GM13976 (cell line): ENCODE measurements at regions not wholly inside any gene's neighbourhood (a gene's known extent, or its start where the extent isn't known, plus 50 kb on each side); places are given as distances from the start of the nearest gene placed in this dataset.
"Not testable (repeated sequence)": the region's sequence is repeated elsewhere in the genome, so short reads cannot be mapped to it uniquely, and the experiment has no call there.

Experiments
- DNase-seq: peaks from one replicate; pipeline ENCODE4 v3.0.0; 2012; ENCODE audit warnings: low spot score
- in situ Hi-C: fragments of 300-500 bp; cut with MboI; formaldehyde crosslinking; loops from one replicate; pipeline ENCODE4 v1.12.0; 2022; ENCODE audit warnings: low sequenced_read_pairs, mixed read lengths, inconsistent platforms; ENCODE audit not compliant: unreplicated experiment

GRCh38 chr22:16463472-16463871 is 129.1 kb downstream of the CCT8L2 start:
- DNase-seq, in situ Hi-C loops: not testable (repeated sequence)

DNA sequence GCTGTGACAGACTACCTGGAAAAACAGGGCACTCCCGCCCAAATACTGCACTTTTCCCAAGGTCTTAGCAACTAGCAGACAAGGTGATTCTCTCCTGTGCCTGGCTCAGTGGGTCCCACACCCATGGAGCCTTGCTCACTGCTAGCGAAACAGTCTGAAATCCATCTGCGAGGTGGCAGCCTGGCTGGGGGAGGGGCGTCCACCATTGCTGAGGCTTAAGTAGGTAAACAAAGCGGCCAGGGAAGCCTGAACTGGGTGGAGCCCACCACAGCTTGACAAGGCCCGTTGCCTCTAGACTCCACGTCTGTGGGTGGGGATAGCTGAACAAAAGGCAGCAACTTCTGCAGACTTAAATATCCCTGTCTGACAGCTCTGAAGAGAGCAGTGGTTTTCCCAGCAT is 145.2 kb downstream of the CCT8L2 start:
- DNase-seq, in situ Hi-C loops: not testable (repeated sequence)

DNA sequence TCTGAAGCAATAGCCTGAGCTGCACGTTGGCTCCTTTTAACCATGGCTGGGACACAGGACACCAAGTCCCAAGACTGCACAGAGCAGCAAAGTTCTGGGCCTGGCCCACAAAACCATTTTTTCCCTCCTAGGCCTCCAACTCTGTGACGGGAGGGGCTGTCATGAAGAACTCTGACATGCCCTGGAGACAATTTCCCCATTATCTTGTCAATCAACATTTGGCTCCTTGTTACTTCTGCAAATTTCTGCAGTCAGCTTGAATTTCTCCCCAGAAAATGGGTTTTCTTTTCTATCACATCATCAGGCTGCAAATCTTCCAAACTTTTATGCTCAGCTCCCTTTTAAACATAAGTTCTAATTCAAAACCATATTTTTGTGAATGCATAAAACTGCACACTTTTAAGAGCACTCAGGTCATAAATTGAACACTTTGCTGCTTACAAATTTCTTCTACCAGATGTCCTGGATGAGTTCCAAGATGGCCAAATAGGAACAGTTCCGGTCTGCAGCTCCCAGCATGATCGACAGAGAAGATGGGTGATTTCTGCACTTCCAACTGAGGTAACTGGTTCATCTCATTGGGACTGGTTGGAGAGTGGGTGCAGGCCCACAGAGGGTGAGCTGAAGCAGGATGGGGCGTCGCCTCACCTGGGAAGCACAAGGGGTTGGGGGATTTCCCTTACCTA is 145.7 kb downstream of the CCT8L2 start:
- in situ Hi-C loops, DNase-seq: not testable (repeated sequence)

DNA sequence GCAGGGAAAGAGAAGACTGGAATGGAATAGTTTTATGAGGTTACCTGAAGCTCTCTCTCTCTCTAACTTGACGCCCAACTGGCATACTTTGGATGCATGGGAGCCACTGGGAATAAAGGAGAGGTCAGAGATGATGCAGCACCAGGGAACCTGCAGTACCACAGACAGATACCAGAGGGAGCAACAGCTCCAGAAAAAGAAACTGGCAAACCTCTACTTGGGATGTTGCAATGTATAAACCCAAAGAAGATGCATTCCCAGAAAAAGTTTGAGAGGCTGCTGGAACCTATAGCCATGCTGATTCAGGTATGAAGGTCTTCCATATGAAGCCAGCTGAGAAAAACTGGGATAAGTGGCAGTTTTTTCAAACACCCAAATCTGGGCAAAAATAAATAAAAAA is 151.6 kb downstream of the CCT8L2 start:
- in situ Hi-C loops, DNase-seq: not testable (repeated sequence)

- peak; percentile 12 for DNase-seq
- in situ Hi-C loops = not testable (repeated sequence)
Measured at GRCh38 chr22:16423476-16423875, 169.1 kb downstream of the CCT8L2 start.

DNA sequence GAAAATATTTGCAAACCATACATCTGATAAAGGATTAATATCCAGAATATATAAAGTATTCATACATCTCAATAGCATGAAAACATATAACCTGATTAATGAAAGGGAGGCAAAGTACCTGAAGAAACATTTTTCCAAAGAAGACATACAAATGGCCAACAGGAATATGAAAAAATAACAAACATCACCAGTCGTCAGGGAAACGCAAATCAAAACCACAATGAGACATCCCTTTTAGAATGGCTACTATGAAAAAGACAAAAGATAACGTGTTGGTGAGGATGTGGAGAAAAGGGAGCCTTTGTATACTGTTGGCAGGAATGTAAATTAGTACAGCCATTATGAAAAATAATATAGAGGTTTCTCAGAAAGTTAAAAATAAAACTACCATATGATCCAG is 175.1 kb downstream of the CCT8L2 start:
- in situ Hi-C loops, DNase-seq: not testable (repeated sequence)

DNA sequence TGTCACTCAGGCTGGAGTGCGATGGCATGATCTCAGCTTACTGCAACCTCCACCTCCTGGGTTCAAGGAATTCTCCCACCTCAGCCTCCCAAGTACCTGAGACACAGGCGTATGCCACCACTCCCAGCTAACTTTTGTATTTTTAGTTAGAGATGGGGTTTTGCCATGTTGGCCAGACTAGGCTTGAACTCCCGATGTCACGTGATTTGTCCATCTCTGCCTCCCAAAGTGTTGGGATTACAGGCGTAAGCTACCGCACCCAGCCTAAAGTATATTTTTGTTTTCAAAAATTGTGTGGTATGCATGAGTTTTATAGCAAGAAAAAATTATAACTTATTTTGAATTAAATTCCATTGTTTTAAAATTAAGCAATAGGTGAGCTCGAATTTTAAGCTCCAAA is 188.0 kb downstream of the CCT8L2 start:
- in situ Hi-C loops, DNase-seq: not testable (repeated sequence)

DNA sequence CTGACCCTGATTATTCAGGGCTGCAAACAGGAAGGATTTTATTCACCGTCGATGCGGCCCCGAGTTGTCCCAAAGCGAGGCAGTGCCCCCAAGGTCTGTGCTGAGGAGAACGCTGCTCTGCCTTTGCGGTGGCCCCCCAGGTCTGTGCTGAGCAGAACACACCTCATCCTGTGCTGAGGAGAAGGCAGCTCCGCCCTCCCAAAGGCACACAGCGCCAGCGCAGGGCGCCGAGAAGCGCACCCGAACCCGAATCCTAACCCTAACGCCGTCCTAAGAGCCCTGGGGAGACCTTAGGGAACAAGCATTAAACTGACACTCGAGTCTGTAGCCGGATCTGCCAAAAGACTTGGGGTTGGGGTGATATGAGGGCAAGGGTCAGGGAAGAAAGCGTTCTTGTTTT is 188.9 kb downstream of the CCT8L2 start:
- in situ Hi-C loops, DNase-seq: not testable (repeated sequence)

DNA sequence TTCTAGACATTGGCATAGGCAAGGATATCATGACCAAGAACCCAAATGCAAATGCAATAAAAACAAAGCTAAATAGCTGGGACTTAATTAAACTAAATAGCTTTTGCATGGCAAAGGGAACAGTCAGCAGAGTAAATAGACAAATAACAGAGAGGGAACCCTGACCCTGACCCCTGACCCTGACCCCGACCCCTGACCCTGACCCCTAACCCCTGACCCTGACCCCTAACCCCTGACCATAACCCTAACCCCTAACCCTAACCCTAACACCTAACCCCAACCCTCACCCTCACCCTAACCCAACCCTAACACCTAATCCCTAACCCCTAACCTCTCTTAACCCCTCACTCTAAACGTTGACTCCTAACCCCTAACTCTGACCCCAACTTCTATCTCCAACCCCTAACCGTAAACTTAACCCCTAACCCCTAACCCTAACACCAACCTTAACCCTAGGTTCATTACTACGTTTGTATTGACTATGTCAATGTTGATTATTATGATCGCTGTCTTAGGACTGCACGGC is 189.7 kb downstream of the CCT8L2 start:
- DNase-seq, in situ Hi-C loops: not testable (repeated sequence)

- in situ Hi-C loops, DNase-seq: not testable (repeated sequence)
Measured at GRCh38 chr22:16393476-16393875, 199.1 kb downstream of the CCT8L2 start.

GRCh38 chr22:16391417-16391930 is 201.1 kb downstream of the CCT8L2 start:
- DNase-seq, in situ Hi-C loops: not testable (repeated sequence)

DNA sequence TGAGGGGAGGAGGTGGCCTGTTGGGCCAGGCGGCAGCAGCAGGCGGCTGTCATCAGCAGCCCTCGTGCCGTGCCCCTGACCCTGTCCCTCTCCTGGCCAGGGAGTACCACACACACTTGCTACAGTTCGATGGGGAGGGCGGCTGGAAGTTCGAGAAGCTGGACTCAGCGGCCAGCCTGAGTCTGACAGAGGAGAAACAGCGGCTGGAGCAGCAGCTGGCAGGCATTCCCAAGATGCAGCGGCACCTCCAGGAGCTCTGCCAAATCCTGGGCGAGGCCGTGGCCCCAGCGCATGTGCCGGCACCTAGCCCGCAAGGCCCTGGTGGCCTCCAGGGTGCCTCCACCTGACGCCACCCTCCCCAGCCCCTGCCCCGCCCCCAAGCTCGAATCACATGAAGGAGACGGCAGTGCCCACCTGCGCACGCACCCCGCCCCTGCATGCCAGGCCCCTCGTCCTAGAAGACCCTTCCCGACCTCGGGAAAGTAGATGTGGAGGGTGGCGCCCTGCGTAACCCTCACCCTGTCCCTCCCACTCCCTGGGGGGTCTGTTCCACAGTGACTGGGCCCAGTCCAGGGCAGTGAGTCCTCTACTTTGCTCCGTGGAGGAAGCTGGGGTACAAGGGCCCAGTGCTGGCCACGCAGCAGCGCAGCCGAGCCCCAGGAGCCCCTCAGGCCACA is 201.9 kb downstream of the CCT8L2 start:
- in situ Hi-C loops, DNase-seq: not testable (repeated sequence)

DNA sequence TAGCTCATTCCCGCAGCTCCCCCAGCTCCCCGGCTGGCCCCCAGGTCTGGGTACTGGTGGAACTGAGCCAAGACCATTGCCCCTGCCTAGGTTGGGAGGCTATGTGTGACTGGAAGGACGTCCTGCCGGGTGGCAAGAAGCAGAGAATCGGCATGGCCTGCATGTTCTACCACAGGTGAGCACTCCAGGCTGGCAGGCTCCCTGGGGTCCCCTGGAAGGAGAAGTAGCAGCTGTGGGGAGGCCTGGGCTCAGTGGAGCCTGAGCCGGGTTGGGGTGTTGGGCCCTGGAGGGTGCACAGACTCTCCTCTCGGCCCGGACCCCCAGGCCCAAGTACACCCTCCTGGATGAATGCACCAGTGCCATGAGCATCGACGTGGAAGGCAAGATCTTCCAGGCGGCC is 202.6 kb downstream of the CCT8L2 start:
- in situ Hi-C loops, DNase-seq: not testable (repeated sequence)

DNA sequence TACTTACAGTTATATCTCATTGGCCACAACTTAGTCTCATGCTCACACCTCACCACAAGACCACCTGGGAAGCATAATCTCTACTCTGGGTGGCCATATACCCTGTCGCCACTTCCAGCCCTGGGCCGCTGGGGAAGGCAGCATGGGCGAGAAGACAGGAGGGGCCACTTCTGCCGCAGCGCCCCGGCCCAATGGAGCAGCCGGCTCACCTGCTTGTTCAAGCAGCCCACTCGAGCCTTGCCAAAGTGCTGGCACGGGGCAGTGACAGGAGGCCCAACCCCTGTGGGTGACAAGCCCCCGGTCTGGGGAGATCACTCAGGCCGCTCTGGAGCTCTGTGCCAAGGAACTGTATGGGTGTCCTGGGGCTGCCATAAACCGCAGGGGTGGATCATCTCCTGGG is 203.4 kb downstream of the CCT8L2 start:
- DNase-seq, in situ Hi-C loops: not testable (repeated sequence)

GRCh38 chr22:16388616-16389015 is 204.0 kb downstream of the CCT8L2 start:
- DNase-seq, in situ Hi-C loops: not testable (repeated sequence)

DNA sequence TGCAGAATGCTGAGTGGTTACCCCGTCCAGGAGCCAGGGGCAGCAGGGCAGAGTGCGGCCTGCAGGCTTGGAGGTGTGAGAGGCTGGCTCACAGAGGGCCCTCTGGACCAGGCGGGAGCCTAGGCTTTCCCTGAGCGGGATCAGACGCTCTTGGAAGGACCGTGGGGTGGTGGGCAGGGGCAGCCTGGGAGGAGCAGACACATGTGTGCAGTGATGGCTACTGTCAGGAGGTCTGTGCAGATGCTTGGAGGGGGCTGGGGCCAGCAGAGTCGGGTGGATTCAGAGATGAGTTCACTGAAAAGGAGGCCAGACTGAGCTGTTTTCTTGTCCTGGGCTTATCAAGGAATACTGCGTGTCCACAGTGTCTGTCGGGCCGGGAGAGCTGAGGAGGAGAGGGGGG is 204.5 kb downstream of the CCT8L2 start:
- in situ Hi-C loops, DNase-seq: not testable (repeated sequence)

DNA sequence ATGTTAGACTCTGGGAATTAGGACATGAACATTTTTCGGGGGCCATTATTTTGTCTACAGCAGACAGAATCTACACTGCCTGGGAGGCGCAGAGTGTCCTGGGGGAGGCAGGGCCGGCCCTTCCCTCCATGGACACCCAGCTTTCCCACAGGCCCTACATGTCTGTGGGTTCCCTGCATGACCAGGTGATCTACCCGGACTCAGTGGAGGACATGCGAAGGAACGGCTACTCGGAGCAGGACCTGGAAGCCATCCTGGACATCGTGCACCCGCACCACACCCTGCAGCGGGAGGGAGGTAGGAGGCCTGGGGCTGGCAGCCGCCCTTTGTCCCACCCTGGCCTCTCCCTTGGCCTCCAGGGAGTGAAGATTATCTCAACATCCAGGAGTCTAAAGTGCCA is 205.1 kb downstream of the CCT8L2 start:
- DNase-seq, in situ Hi-C loops: not testable (repeated sequence)
